ENCODE measurements at regions not wholly inside any gene's neighbourhood (a gene's known extent, or its start where the extent isn't known, plus 50 kb on each side); places are given as distances from the start of the nearest gene placed in this dataset.

DNA sequence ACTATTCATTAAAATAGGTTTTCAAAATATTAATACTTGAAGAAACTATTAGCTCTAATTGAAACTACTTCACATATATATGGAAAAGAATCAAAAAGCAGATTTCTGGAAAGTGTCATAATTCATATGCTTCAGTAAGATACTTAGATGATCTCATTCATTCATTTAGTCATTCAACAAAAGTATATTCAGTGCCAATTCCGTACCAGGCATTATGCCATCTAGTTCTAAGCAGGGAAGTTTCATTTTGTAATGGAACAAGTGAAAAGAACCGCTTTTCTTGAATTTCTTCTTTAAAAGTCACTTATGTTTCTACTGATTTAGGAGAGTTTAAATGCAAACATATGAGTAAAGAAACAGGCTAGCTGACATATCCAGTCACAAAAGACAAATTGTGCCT, 118.3 kb upstream of the FAM20A start:
- TF ChIP-seq MLLT1 (IDR thresholded peaks at IDR 0.05) = no peak
- no peak for TF ChIP-seq RB1 (IDR thresholded peaks at IDR 0.05; ENCODE audit: borderline replicate concordance)
- no peak for TF ChIP-seq NFYA (IDR thresholded peaks at IDR 0.05; ENCODE audit: borderline replicate concordance, low read depth, low read length)
- no peak for TF ChIP-seq NBN (IDR thresholded peaks at IDR 0.05)
- no peak for TF ChIP-seq MXI1 (IDR thresholded peaks at IDR 0.05; ENCODE audit: low read depth, low read length)
- TF ChIP-seq FOXK2 (IDR thresholded peaks at IDR 0.05) = no peak
- TF ChIP-seq KAT2A (conservative IDR thresholded peaks at IDR 0.05; ENCODE audit: control insufficient read depth, low read depth, low read length) = no peak
- TF ChIP-seq HDGF (IDR thresholded peaks at IDR 0.05) = no peak
- no peak for TF ChIP-seq NRF1 (conservative IDR thresholded peaks at IDR 0.05; ENCODE audit: low read depth, low read length)
- TF ChIP-seq CHD1 (IDR thresholded peaks at IDR 0.05; ENCODE audit: low read depth, low read length) = no peak
- no peak for TF ChIP-seq TAF1 (IDR thresholded peaks at IDR 0.05; ENCODE audit: borderline replicate concordance, low read depth, low read length)
- TF ChIP-seq CREM (IDR thresholded peaks at IDR 0.05; ENCODE audit: low read depth) = no peak
- TF ChIP-seq HDAC2 (IDR thresholded peaks at IDR 0.05) = no peak
- no peak for TF ChIP-seq NFXL1 (IDR thresholded peaks at IDR 0.05; ENCODE audit: borderline replicate concordance)
- BruUV-seq (replicated peaks) = no TSS peak
- Histone ChIP-seq H3K4me1 (ENCODE audit: control insufficient read depth, insufficient read depth, low read length) (no peaks in the 10 kb centered on the region), H3K9me3 (replicated peaks; ENCODE audit: control insufficient read depth, insufficient read depth, low read length) (no peaks in the 10 kb centered on the region), H3K9ac (ENCODE audit: control insufficient read depth, insufficient read depth, low read length) (no peak overlapping the region), H3K4me2 (ENCODE audit: control insufficient read depth, insufficient read depth) (no peak overlapping the region), H3K36me3 (ENCODE audit: control insufficient read depth in 2 of 2, insufficient read depth in 2 of 2, low read length in 1 of 2) (no peaks in the 10 kb centered on the region), H2AFZ (ENCODE audit: control insufficient read depth, low read depth, low read length) (no peak overlapping the region), H3K4me3 (no peak overlapping the region), H4K20me1 (ENCODE audit: control insufficient read depth, insufficient read depth) (no peaks in the 10 kb centered on the region), H3K27ac (ENCODE audit: control insufficient read depth, insufficient read depth) (no peak overlapping the region), H3K27me3 (replicated peaks in 1 of 2; ENCODE audit: control insufficient read depth in 2 of 2, insufficient read depth in 2 of 2, low read length in 1 of 2) (no peaks in the 10 kb centered on the region), H3K79me2 (ENCODE audit: control insufficient read depth, insufficient read depth, low read length) (no peaks in the 10 kb centered on the region)
- ATAC-seq (no peak), DNase-seq (ENCODE audit: low read depth, low spot score) (no peak), FAIRE-seq (no peak)
- in situ Hi-C loops (cut with MboI) (no loop called here), intact Hi-C loops (cut with micrococcal nuclease; ENCODE audit: unreplicated experiment) (no loop called here)
- CTCF ChIA-PET = no interaction called here
- POLR2A ChIA-PET = no interaction called here
- RAD21 ChIA-PET (ENCODE audit: unreplicated experiment) = no interaction called here
- SMC1A ChIA-PET (ENCODE audit: uncharacterized antibody, unreplicated experiment) = no interaction called here
- WGBS (ENCODE audit: insufficient coverage, insufficient replicate concordance, low lambda C conversion rate, missing lambda C conversion rate) = 29% methylated on average over 2 of the region's 2 CpGs
